ENCODE measurements at regions not wholly inside any gene's neighbourhood (a gene's known extent, or its start where the extent isn't known, plus 50 kb on each side); places are given as distances from the start of the nearest gene placed in this dataset.

DNA sequence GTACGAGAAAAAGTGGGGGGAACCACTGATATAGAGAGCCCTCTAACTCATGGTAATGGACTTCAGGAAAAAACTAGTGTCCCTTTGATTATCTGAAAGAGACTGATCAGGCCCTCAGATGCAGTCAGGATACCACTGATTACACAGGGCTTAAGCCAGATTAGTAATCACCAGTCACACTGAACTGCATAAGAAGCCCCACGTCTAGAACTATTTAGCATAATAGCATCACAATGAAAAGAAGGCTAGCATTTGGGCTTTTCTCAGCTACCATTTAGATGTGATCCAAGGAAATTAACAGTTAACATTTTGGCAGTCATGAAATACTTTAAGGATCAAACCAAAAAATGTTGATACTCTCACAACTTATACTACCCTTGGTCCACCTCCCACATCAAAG, 813.1 kb upstream of the POU3F3 start:
- Histone ChIP-seq H3K4me3 (no peak overlapping the region), H3K27ac (no peak overlapping the region), H3K27me3 (no peaks in the 10 kb centered on the region), H3K9me3 (replicated peaks in 1 of 3) (no peaks in the 10 kb centered on the region), H3K4me1 (replicated peaks in 1 of 2) (no peaks in the 10 kb centered on the region), H3K36me3 (replicated peaks in 1 of 2) (no peaks in the 10 kb centered on the region)
- intact Hi-C loops (cut with DNase I): no loop called here
- no peak for DNase-seq
- 36 to 71% (median 50%) methylated on average over 2 of the region's 2 CpGs for WGBS, 4 donors
- no peak for TF ChIP-seq POLR2A (IDR thresholded peaks at IDR 0.05)
- TF ChIP-seq, protein P1, sequence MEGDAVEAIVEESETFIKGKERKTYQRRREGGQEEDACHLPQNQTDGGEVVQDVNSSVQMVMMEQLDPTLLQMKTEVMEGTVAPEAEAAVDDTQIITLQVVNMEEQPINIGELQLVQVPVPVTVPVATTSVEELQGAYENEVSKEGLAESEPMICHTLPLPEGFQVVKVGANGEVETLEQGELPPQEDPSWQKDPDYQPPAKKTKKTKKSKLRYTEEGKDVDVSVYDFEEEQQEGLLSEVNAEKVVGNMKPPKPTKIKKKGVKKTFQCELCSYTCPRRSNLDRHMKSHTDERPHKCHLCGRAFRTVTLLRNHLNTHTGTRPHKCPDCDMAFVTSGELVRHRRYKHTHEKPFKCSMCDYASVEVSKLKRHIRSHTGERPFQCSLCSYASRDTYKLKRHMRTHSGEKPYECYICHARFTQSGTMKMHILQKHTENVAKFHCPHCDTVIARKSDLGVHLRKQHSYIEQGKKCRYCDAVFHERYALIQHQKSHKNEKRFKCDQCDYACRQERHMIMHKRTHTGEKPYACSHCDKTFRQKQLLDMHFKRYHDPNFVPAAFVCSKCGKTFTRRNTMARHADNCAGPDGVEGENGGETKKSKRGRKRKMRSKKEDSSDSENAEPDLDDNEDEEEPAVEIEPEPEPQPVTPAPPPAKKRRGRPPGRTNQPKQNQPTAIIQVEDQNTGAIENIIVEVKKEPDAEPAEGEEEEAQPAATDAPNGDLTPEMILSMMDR (IDR thresholded peaks at IDR 0.05): no peak

DNA sequence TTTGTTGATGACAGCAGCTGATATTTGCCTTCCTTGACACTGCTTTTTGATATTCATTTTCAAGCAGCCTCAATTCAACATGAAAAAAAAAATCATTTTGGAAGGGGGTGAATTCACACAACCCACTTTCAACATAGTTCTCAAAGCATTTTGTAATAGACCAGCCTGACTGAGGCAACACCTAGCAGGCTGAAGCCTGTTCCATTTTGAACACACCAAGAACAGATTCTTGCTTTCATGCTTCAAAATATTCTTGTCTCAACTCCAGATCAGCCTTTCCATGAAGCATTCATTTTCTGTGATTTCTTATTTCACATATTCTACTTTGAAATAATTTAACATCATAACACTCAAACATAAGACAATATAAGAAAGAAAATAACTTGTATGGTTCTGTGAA, 812.6 kb upstream of the POU3F3 start:
- intact Hi-C loops (cut with DNase I): no loop called here
- Histone ChIP-seq H3K4me1 (replicated peaks in 1 of 2) (no peaks in the 10 kb centered on the region), H3K36me3 (replicated peaks in 1 of 2) (no peaks in the 10 kb centered on the region), H3K27me3 (no peaks in the 10 kb centered on the region), H3K9me3 (replicated peaks in 1 of 3) (no peaks in the 10 kb centered on the region), H3K27ac (no peak overlapping the region), H3K4me3 (no peak overlapping the region)
- no peak for TF ChIP-seq POLR2A (IDR thresholded peaks at IDR 0.05)
- TF ChIP-seq, protein P1 (IDR thresholded peaks at IDR 0.05): no peak
- DNase-seq: no peak

DNA sequence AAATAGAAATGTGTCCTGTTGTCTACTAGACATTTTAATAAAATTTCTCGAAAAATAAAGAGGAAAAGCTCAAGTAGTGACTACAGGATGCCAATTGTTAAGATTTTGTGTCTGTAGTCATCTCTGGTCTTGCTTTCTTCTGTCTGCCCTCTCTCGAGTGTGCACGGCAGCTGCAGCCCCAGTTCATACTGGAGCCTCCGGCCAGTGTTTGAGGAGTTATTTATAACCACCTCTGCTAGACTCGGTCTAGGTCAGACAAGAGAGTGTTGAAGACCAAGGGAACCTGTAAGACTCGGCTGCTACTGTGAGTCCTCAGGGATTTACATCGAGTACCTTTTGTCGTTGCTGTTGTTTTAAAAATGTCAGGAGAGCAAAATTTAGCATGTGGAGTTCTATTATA, 810.1 kb upstream of the POU3F3 start:
- Histone ChIP-seq H3K36me3 (replicated peaks in 1 of 2) (no peaks in the 10 kb centered on the region), H3K27ac (no peak overlapping the region), H3K4me3 (no peak overlapping the region), H3K27me3 (no peaks in the 10 kb centered on the region), H3K9me3 (replicated peaks in 1 of 3) (no peaks in the 10 kb centered on the region), H3K4me1 (replicated peaks in 1 of 2) (no peaks in the 10 kb centered on the region)
- no peak for DNase-seq
- intact Hi-C loops (cut with DNase I): no loop called here
- TF ChIP-seq, protein P1 (IDR thresholded peaks at IDR 0.05): no peak
- no peak for TF ChIP-seq POLR2A (IDR thresholded peaks at IDR 0.05)
- 19 to 39% (median 34%) methylated on average over 8 of the region's 8 CpGs for WGBS, 4 donors

DNA sequence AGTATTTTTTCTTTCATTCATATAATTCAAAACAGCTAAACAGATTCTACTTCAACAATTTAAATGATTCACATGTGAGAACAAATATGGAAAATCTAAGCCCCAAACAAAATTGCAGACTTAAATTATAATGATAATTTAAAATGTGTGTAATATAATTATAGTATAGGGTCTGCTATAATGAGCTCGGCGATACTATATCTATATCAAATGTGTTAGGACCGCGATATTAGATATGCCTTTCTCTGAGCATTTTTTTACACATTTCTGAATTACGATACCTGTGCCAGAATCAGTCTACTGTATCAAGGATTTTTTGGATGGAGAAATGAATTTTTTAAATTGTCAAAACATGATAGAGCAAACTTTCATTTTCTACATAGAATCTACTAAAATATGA, 808.8 kb upstream of the POU3F3 start:
- no peaks in the 10 kb centered on the region for H3K9me3 ChIP-seq (replicated peaks in 1 of 3)
- DNase-seq: no peak
- TF ChIP-seq, protein P1 (IDR thresholded peaks at IDR 0.05): no peak
- TF ChIP-seq POLR2A (IDR thresholded peaks at IDR 0.05): no peak
- no peak overlapping the region for H3K4me3 ChIP-seq
- intact Hi-C loops (cut with DNase I): no loop called here
- no peaks in the 10 kb centered on the region for H3K36me3 ChIP-seq (replicated peaks in 1 of 2)
- H3K4me1 ChIP-seq (replicated peaks in 1 of 2): no peaks in the 10 kb centered on the region
- no peak overlapping the region for H3K27ac ChIP-seq
- 92 to 95% (median 93%) methylated on average over 5 of the region's 5 CpGs for WGBS, 4 donors
- no peaks in the 10 kb centered on the region for H3K27me3 ChIP-seq
